K562 (cell line): ENCODE measurements at regions not wholly inside any gene's neighbourhood (a gene's known extent, or its start where the extent isn't known, plus 50 kb on each side); places are given as distances from the start of the nearest gene placed in this dataset.

Experiments used
- ATAC-seq: fragments of 200-7000 bp; cut with Tn5 transposase; 3 replicates; pipeline ENCODE4 v1.9.1; 2020; ENCODE audit warnings: moderate library complexity
- BruUV-seq: library from RNA; stranded (reverse); fragments of 400-500 nt; replicated peaks from 2 replicates; lab custom pipeline; 2021; lab: Mats Ljungman, UMichigan
- CTCF ChIA-PET: fragments of 300-600 bp; formaldehyde crosslinking; extraction: SDS; loops from one replicate; lab custom pipeline; 2021; ENCODE audit warnings: low intra/inter-chr PET ratio; lab: Yijun Ruan, JAX
- POLR2A ChIA-PET: fragments of 300-600, 350-650 bp; sonication (Branson Sonifier 250); formaldehyde crosslinking; extraction: SDS; loops from one replicate; lab custom pipeline; 2021; ENCODE audit warnings: antibody characterized with exemption, inconsistent platforms; lab: Yijun Ruan, JAX
- DNase-seq, 4 experiments: peaks; one replicate each; pipeline versions ENCODE4 v3.0.0 to v3.0.0-alpha.2; 2011 to 2018; ENCODE audit warnings: low spot score in 3 of 4, mixed read lengths in 3 of 4; ENCODE audit errors: extremely low read depth in 1 of 4
- FAIRE-seq: peaks from 2 replicates; lab custom pipeline; 2011; peaks lifted over from hg19 to GRCh38; lab: Jason Lieb, UNC
- H2AFZ ChIP-seq: 2 replicates; pipeline ENCODE4 v1.6.0; 2011; ENCODE audit warnings: low read depth, low read length, control low read depth, inconsistent platforms
- H3K27ac ChIP-seq: fragments of 200-600 bp; 3 replicates; pipeline ENCODE4 v1.8.0; 2011; ENCODE audit warnings: low read depth, mild to moderate bottlenecking, control low read depth, inconsistent platforms, low read length, moderate library complexity, mixed read lengths; ENCODE audit errors: extremely low read depth
- H3K27me3 ChIP-seq, 2 experiments: fragments of 300-600 bp in 1 of 2; 2 replicates in 1 of 2; 3 replicates in 1 of 2; pipeline versions ENCODE4 v1.6.0 to v1.8.0; 2011; ENCODE audit warnings: inconsistent platforms in 2 of 2, low read length in 2 of 2, mild to moderate bottlenecking in 1 of 2, mixed read lengths in 1 of 2, moderate library complexity in 1 of 2; ENCODE audit not compliant: control insufficient read depth in 2 of 2, insufficient read depth in 2 of 2
- H3K36me3 ChIP-seq: fragments of 300-600 bp; 3 replicates; pipeline ENCODE4 v1.8.0; 2011; ENCODE audit warnings: mild to moderate bottlenecking, low read length, inconsistent platforms; ENCODE audit not compliant: control insufficient read depth, insufficient read depth
- H3K4me1 ChIP-seq, 2 experiments: fragments of 200-600 bp in 1 of 2; replicated peaks in 1 of 2; 2 replicates in 1 of 2; 3 replicates in 1 of 2; pipeline versions ENCODE4 v1.5.1 to v1.8.0; 2011; ENCODE audit warnings: inconsistent platforms in 2 of 2, low read length in 2 of 2, mild to moderate bottlenecking in 1 of 2, mixed read lengths in 1 of 2, moderate library complexity in 1 of 2; ENCODE audit not compliant: control insufficient read depth in 2 of 2, insufficient read depth in 2 of 2
- H3K4me2 ChIP-seq: 2 replicates; pipeline ENCODE4 v1.6.1; 2011; ENCODE audit warnings: low read length, control low read depth, inconsistent platforms, mixed read lengths; ENCODE audit not compliant: insufficient read depth
- H3K4me3 ChIP-seq: fragments of 200-600 bp; sonication (generic), shearing (Covaris generic); 2 replicates; pipeline ENCODE4 v1.5.1; 2016; ENCODE audit warnings: control low read depth, inconsistent platforms
- H3K79me2 ChIP-seq: fragments of 200-600 bp; 3 replicates; pipeline ENCODE4 v1.8.0; 2011; ENCODE audit warnings: low read length, inconsistent platforms; ENCODE audit not compliant: control insufficient read depth, insufficient read depth
- H3K9ac ChIP-seq, 2 experiments: 2 replicates each; pipeline versions ENCODE4 v1.6.0 to v1.6.1; 2011; ENCODE audit warnings: low read depth in 2 of 2, low read length in 2 of 2, control low read depth in 1 of 2, inconsistent platforms in 1 of 2, mild to moderate bottlenecking in 1 of 2, mixed read lengths in 1 of 2; ENCODE audit not compliant: insufficient read depth in 1 of 2
- H3K9me1 ChIP-seq: one replicate; pipeline ENCODE4 v1.6.0; 2011; ENCODE audit warnings: inconsistent platforms, mild to moderate bottlenecking, low read length, moderate library complexity; ENCODE audit not compliant: control insufficient read depth, insufficient read depth
- H3K9me3 ChIP-seq: replicated peaks from 2 replicates; pipeline ENCODE4 v1.5.1; 2011; ENCODE audit warnings: low read depth, low read length, inconsistent platforms; ENCODE audit not compliant: control insufficient read depth, insufficient read depth
- H4K20me1 ChIP-seq: replicated peaks from 2 replicates; pipeline ENCODE4 v1.6.1; 2011; ENCODE audit warnings: low read length, inconsistent platforms, mixed read lengths; ENCODE audit not compliant: control insufficient read depth, insufficient read depth
- CBFA2T3 ChIP-seq: fragments of 450-650 bp; IDR thresholded peaks from 2 replicates; pipeline ENCODE4 v1.6.1; 2017
- CXXC5 ChIP-seq: fragments of 250-450 bp; sonication (Bioruptor Pico); IDR thresholded peaks from 2 replicates; pipeline ENCODE4 v1.8.0; 2022; ENCODE audit warnings: inconsistent platforms, mild to moderate bottlenecking, moderate library complexity
- L3MBTL2 ChIP-seq: fragments of 450-650 bp; IDR thresholded peaks from 2 replicates; pipeline ENCODE4 v1.6.1; 2016; ENCODE audit warnings: mild to moderate bottlenecking, moderate library complexity
- PTRF ChIP-seq: fragments of 450-650 bp; IDR thresholded peaks from 2 replicates; pipeline ENCODE4 v1.6.1; 2016; ENCODE audit warnings: mild to moderate bottlenecking, missing genetic modification characterization, missing compliant biosample characterization
- RFX5 ChIP-seq: IDR thresholded peaks from 2 replicates; pipeline ENCODE4 v1.6.1; 2011; ENCODE audit warnings: low read depth, mild to moderate bottlenecking, improper control_type of control experiment, low read length
- RNF2 ChIP-seq: sonication (generic); IDR thresholded peaks from 2 replicates; pipeline ENCODE4 v1.6.1; 2016
- SMARCA4 ChIP-seq: fragments of 450-650 bp; IDR thresholded peaks from 2 replicates; pipeline ENCODE4 v1.6.1; 2016
- STAG1 ChIP-seq: sonication (generic); formaldehyde crosslinking; IDR thresholded peaks from 2 replicates; pipeline ENCODE4 v1.5.0; 2020; ENCODE audit warnings: missing genetic modification reagents, borderline replicate concordance
- TFE3 ChIP-seq: fragments of 450-650 bp; formaldehyde crosslinking; IDR thresholded peaks from 2 replicates; pipeline ENCODE4 v1.4.0; 2020; ENCODE audit warnings: mild to moderate bottlenecking, mixed read lengths
- XRCC5 ChIP-seq: fragments of 200-400 bp; formaldehyde crosslinking; IDR thresholded peaks from 2 replicates; pipeline ENCODE4 v1.6.1; 2017; ENCODE audit warnings: low read depth, mild to moderate bottlenecking, low read length
- ZFP30 ChIP-seq: fragments of 250-450 bp; sonication (Bioruptor Pico); IDR thresholded peaks from 2 replicates; pipeline ENCODE4 v1.8.0; 2022; ENCODE audit warnings: moderate library complexity, mild to moderate bottlenecking, inconsistent platforms, borderline replicate concordance
- ZFX ChIP-seq: sonication (generic); formaldehyde crosslinking; IDR thresholded peaks from 2 replicates; pipeline ENCODE4 v1.8.0; 2022; ENCODE audit warnings: mild to moderate bottlenecking, missing genetic modification reagents, moderate library complexity
- ZNF511 ChIP-seq: sonication (generic); formaldehyde crosslinking; IDR thresholded peaks from 2 replicates; pipeline ENCODE4 v1.8.0; 2022; ENCODE audit warnings: mild to moderate bottlenecking, missing genetic modification reagents
- ZNF589 ChIP-seq: fragments of 200-800 bp; sonication (Bioruptor generic); IDR thresholded peaks from 2 replicates; pipeline ENCODE4 v1.6.1; 2016; ENCODE audit warnings: low read depth, missing genetic modification characterization, missing compliant biosample characterization
- WGBS: fragments of 100-300 bp; shearing (Covaris generic); methylation state at CpG from one replicate; pipeline ENCODE4 v1.1.6; 2016; ENCODE audit warnings: low coverage, mixed read lengths; ENCODE audit not compliant: insufficient coverage; ENCODE audit errors: missing lambda C conversion rate; 5-methylcytosine and 5-hydroxymethylcytosine counted together
- in situ Hi-C: fragments of 300-500 bp; cut with MboI; formaldehyde crosslinking; loops from 4 replicates; pipeline ENCODE4 v1.15.0; 2018; ENCODE audit warnings: inconsistent platforms, mixed read lengths
- intact Hi-C: fragments of 100-400 bp; cut with micrococcal nuclease; formaldehyde crosslinking; loops from 2 replicates; pipeline ENCODE4 v1.14.2; 2022
- TF ChIP-seq, protein P1 (sequence below): fragments of 250-450 bp; sonication (Bioruptor Pico); IDR thresholded peaks from 2 replicates; pipeline ENCODE4 v1.8.0; 2021; ENCODE audit warnings: moderate library complexity, mild to moderate bottlenecking, inconsistent platforms

DNA sequence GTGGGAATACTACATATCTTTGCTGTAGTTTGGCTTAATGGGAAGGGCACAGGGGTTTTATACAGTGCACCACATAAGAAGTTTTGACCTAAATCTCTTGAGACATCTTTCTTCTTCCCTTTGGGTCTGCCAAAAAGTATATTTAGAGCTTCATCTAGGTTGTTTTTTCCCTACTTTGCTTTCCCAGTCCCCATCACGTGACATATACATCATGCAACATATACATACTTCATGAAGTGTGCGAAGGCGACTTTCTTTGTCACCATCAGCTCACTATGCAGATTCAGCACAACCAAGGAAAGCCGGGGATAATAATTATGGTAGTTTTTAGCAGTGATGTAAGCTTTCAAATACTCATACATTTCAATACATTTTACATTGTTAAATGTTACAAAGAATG lies 177.1 kb upstream of the PPP1R3A start:
- Histone ChIP-seq H3K4me3 (no peak overlapping the region), H4K20me1 (no peaks in the 10 kb centered on the region), H3K36me3 (no peaks in the 10 kb centered on the region), H3K4me1 (no peaks in the 10 kb centered on the region), H3K27me3 (no peaks in the 10 kb centered on the region), H3K9ac (no peak overlapping the region), H3K9me1 (no peaks in the 10 kb centered on the region), H2AFZ (no peak overlapping the region), H3K4me2 (no peak overlapping the region), H3K27ac (no peak overlapping the region), H3K9me3 (no peaks in the 10 kb centered on the region), H3K79me2 (no peaks in the 10 kb centered on the region)
- no TSS peak for BruUV-seq
- under 1% methylated on average over 4 of the region's 4 CpGs for WGBS
- ChIA-PET POLR2A (no interaction called here), CTCF (no interaction called here)
- intact Hi-C loops = no loop called here
- DNase-seq (no peak), ATAC-seq (no peak), FAIRE-seq (no peak)
- TF ChIP-seq ZFP30 (CRISPR knock-in tag) = no peak
- peak; percentile 88 for TF ChIP-seq TFE3
- TF ChIP-seq XRCC5 = no peak
- in situ Hi-C loops = no loop called here

DNA sequence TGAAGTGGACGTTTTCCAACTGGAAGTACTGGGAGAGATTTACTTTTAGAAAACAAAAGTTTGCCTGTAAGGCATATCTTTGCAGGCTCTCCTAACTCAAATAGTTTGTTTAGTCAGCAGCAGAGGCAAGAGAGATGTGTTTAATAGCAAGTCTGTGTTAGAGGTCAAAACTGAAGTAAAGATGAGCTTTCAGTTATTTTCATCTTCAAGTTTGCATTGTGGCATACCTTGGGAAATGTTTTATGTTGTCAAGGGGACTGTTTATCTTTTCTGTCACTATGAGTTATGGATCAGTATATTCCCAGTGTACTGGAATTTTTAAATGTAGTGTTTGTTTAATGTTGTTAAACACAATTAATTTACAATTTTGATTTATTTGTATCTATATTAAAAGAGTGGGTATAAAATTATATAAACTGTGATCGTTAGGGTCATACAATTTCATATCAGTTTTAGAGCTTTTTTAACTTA lies 169.7 kb upstream of the PPP1R3A start:
- Histone ChIP-seq H3K27ac (no peak overlapping the region), H4K20me1 (no peaks in the 10 kb centered on the region)
- CTCF ChIA-PET = no interaction called here
- TF ChIP-seq PTRF (no peak), SMARCA4 (no peak), STAG1 (CRISPR knock-in tag) (no peak), RFX5 (no peak), CXXC5 (CRISPR knock-in tag) (no peak), CBFA2T3 (no peak), ZFX (no peak), ZNF589 (CRISPR knock-in tag) (no peak), L3MBTL2 (no peak), RNF2 (no peak), ZNF511 (no peak)
- TF ChIP-seq, protein P1, sequence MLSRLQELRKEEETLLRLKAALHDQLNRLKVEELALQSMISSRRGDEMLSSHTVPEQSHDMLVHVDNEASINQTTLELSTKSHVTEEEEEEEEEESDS (CRISPR knock-in tag) = no peak
- TF ChIP-seq, all 486 proteins: peak for 0
- Histone ChIP-seq H3K4me1 (peaks cover 0 to 5% of the 10 kb centered on the region in 2 experiments; a peak in 1 of 5 replicates), H3K9ac (no peak overlapping the region), H3K36me3 (no peaks in the 10 kb centered on the region), H3K79me2 (no peaks in the 10 kb centered on the region), H2AFZ (no peak overlapping the region), H3K4me3 (no peak overlapping the region), H3K9me1 (no peaks in the 10 kb centered on the region), H3K27me3 (peaks cover 0 to 4% of the 10 kb centered on the region in 2 experiments; a peak in 1 of 5 replicates), H3K9me3 (no peaks in the 10 kb centered on the region), H3K4me2 (no peak overlapping the region)
- ATAC-seq (no peak), FAIRE-seq (no peak), DNase-seq (no peak)
- 0% methylated on average over 2 of the region's 2 CpGs for WGBS
- POLR2A ChIA-PET = no interaction called here
- in situ Hi-C loops (no loop called here), intact Hi-C loops (no loop called here)
- no TSS peak for BruUV-seq
